ENCODE measurements at regions not wholly inside any gene's neighbourhood (a gene's known extent, or its start where the extent isn't known, plus 50 kb on each side); places are given as distances from the start of the nearest gene placed in this dataset.

- TF ChIP-seq ZNF311 (tag by site-specific recombination; IDR thresholded peaks at IDR 0.05; ENCODE audit: borderline replicate concordance): no peak
- no peak for TF ChIP-seq ZBTB7A (tag by site-specific recombination; IDR thresholded peaks at IDR 0.05; ENCODE audit: low read depth)
- TF ChIP-seq, protein P1, sequence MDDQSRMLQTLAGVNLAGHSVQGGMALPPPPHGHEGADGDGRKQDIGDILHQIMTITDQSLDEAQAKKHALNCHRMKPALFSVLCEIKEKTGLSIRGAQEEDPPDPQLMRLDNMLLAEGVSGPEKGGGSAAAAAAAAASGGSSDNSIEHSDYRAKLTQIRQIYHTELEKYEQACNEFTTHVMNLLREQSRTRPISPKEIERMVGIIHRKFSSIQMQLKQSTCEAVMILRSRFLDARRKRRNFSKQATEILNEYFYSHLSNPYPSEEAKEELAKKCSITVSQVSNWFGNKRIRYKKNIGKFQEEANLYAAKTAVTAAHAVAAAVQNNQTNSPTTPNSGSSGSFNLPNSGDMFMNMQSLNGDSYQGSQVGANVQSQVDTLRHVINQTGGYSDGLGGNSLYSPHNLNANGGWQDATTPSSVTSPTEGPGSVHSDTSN (CRISPR knock-in tag; IDR thresholded peaks at IDR 0.05): no peak
- no peak for TF ChIP-seq ZNF239 (tag by site-specific recombination; IDR thresholded peaks at IDR 0.05)
- no peak for TF ChIP-seq ZBTB8A (tag by site-specific recombination; IDR thresholded peaks at IDR 0.05)
- TF ChIP-seq ZNF837 (tag by site-specific recombination; IDR thresholded peaks at IDR 0.05): no peak
- no peak for TF ChIP-seq CTCF (tag by site-specific recombination; IDR thresholded peaks at IDR 0.05)
- TF ChIP-seq MYNN (tag by site-specific recombination; IDR thresholded peaks at IDR 0.05; ENCODE audit: borderline replicate concordance): no peak
- TF ChIP-seq, protein P2, sequence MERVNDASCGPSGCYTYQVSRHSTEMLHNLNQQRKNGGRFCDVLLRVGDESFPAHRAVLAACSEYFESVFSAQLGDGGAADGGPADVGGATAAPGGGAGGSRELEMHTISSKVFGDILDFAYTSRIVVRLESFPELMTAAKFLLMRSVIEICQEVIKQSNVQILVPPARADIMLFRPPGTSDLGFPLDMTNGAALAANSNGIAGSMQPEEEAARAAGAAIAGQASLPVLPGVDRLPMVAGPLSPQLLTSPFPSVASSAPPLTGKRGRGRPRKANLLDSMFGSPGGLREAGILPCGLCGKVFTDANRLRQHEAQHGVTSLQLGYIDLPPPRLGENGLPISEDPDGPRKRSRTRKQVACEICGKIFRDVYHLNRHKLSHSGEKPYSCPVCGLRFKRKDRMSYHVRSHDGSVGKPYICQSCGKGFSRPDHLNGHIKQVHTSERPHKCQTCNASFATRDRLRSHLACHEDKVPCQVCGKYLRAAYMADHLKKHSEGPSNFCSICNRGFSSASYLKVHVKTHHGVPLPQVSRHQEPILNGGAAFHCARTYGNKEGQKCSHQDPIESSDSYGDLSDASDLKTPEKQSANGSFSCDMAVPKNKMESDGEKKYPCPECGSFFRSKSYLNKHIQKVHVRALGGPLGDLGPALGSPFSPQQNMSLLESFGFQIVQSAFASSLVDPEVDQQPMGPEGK (tag by site-specific recombination; IDR thresholded peaks at IDR 0.05): no peak
- TF ChIP-seq PRDM10 (tag by site-specific recombination; IDR thresholded peaks at IDR 0.05): no peak
- TF ChIP-seq ZNF830 (tag by site-specific recombination; IDR thresholded peaks at IDR 0.05; ENCODE audit: low read depth): no peak
Measured at GRCh38 chr11:134795017-134795416, 383.0 kb upstream of the B3GAT1 start.

Measured in HEK293 (cell line).